Erythroblast (primary cell): ENCODE measurements at regions not wholly inside any gene's neighbourhood (a gene's known extent, or its start where the extent isn't known, plus 50 kb on each side); places are given as distances from the start of the nearest gene placed in this dataset.

Experiments
- GATA1 ChIP-seq: IDR thresholded peaks from 2 replicates; pipeline ENCODE4 v1.6.1; 2011; ENCODE audit warnings: low read depth, mild to moderate bottlenecking, control low read depth, low read length, moderate library complexity
- POLR2A ChIP-seq: IDR thresholded peaks from 2 replicates; pipeline ENCODE4 v1.6.1; 2011; ENCODE audit warnings: mild to moderate bottlenecking, low read length

DNA sequence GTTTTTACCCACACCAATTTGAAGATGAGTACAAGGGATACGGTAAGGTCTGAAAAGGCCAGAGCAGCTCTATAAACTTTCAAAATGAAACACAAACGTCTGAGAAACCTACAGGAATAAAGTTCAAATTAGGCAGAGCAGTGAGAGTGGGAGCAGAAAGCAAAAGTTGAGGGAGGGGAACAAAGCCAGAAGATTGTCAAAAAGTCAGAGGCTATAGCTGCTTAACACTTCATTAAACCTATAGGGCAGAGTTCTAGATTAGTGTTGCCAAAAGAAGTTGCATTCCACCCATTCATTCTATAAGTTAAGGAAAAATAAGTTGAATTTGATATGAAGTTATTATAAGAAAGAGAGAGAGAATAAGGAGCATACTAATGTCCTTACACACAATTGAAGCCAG lies 309.6 kb upstream of the CD180 start:
- no peak for TF ChIP-seq POLR2A
- TF ChIP-seq GATA1: no peak
